Tibial nerve (tissue), 3 donors: ENCODE measurements at regions not wholly inside any gene's neighbourhood (a gene's known extent, or its start where the extent isn't known, plus 50 kb on each side); places are given as distances from the start of the nearest gene placed in this dataset.

ENCODE experiments used
- CTCF ChIP-seq, 5 experiments: fragments of 200-600 bp in 3 of 5; fragments of 450-650 bp in 2 of 5; sonication (generic) in 3 of 5; IDR thresholded peaks; one replicate each; pipeline ENCODE4 v1.5.1; 2016 to 2019; ENCODE audit warnings: antibody characterized with exemption in 5 of 5, mild to moderate bottlenecking in 3 of 5, moderate library complexity in 2 of 5
- POLR2A ChIP-seq, 2 donors: fragments of 450-650 bp; IDR thresholded peaks; one replicate each; pipeline ENCODE4 v1.6.1; 2017; ENCODE audit warnings: antibody characterized with exemption in 2 of 2, mild to moderate bottlenecking in 2 of 2, moderate library complexity in 2 of 2

GRCh38 chr9:13904311-13904710, 409.6 kb downstream of the NFIB start:
- TF ChIP-seq CTCF (IDR thresholded peaks at IDR 0.05), result no peak
- no peak for TF ChIP-seq POLR2A (IDR thresholded peaks at IDR 0.05)
